GM12873 (cell line): ENCODE measurements at regions not wholly inside any gene's neighbourhood (a gene's known extent, or its start where the extent isn't known, plus 50 kb on each side); places are given as distances from the start of the nearest gene placed in this dataset.

Source experiments
- TF ChIP-seq, protein P1 (sequence below): IDR thresholded peaks from 2 replicates; pipeline ENCODE4 v1.5.1; 2012; ENCODE audit warnings: low read depth, mild to moderate bottlenecking, moderate library complexity, low read length, control low read depth; ENCODE audit not compliant: insufficient read depth; ENCODE audit errors: missing control alignments

DNA sequence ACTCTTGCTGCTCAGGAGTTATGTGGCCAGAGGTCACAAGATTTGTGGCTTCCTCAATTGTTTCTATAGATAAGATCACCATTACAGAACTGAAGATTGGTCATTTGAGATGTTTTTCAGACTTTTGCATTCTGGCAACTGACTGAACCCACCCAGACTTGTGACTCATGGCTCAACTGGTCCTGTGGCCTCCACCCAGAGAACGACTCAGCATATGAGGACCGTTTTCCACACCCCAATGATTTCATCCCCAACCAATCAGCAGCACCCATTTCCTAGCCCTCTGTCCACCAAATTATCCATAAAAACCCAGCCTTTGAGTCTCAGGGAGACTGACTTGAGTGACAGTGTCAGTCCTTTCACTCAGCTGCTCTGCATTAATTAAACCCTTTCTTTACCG lies 143.2 kb upstream of the ASIC2 start:
- TF ChIP-seq, protein P1, sequence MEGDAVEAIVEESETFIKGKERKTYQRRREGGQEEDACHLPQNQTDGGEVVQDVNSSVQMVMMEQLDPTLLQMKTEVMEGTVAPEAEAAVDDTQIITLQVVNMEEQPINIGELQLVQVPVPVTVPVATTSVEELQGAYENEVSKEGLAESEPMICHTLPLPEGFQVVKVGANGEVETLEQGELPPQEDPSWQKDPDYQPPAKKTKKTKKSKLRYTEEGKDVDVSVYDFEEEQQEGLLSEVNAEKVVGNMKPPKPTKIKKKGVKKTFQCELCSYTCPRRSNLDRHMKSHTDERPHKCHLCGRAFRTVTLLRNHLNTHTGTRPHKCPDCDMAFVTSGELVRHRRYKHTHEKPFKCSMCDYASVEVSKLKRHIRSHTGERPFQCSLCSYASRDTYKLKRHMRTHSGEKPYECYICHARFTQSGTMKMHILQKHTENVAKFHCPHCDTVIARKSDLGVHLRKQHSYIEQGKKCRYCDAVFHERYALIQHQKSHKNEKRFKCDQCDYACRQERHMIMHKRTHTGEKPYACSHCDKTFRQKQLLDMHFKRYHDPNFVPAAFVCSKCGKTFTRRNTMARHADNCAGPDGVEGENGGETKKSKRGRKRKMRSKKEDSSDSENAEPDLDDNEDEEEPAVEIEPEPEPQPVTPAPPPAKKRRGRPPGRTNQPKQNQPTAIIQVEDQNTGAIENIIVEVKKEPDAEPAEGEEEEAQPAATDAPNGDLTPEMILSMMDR, result no peak

DNA sequence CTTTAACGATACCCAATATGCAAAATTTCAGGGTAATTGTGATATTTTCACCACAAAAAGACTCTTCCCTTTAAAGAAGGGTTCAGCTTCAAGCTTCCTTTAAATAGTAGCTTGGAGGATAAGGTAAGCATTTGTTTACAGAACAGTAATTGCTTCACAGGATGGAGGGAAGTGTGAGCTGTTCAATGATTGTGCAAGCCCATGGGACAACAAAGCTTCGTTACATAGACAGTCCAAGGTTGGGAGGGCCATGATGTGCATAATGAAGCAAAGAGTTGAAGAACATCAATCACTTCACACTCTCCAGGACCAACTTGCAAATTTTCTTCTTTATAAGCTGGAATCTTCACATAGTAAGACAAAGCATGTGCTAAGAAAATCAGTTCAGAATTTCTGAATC lies 145.0 kb upstream of the ASIC2 start:
- TF ChIP-seq, protein P1, result no peak

DNA sequence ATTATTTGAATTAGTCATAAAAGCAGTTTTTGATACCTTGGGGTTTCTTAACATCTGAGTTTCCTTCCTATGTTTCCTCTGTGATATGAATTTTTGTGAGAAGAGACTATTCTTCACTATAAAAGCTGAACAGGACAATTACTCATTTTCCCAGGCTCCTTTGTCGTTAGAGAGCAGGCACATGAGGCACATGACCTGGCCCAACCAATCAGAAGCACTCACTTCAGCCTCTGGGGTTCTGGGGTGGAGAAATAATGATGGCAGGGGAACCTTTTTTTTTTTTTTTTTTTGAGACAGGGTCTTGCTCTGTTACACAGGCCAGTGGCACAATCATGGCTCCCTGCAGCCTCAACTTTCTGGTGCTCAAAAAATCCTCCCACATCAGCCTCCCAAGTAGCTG lies 145.5 kb upstream of the ASIC2 start:
- TF ChIP-seq, protein P1, result no peak

DNA sequence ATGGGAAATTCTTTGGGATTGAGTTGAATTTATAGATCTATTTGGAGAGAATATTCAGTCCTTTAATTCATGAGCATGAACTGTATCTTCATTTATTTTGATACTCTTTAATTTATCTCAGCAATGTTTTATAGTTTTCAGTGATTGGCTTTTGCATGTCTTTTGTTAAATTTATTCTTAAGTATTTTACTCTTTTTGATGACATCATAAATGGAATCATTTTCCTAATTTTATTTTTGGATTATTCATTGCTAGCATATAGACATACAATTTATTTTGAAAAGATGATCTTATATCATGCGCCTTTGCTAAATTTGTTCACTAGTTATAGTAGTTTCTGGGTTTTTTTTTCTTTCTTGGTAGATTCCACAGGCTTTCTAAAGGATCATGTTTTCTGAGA lies 149.2 kb upstream of the ASIC2 start:
- TF ChIP-seq, protein P1, result no peak

DNA sequence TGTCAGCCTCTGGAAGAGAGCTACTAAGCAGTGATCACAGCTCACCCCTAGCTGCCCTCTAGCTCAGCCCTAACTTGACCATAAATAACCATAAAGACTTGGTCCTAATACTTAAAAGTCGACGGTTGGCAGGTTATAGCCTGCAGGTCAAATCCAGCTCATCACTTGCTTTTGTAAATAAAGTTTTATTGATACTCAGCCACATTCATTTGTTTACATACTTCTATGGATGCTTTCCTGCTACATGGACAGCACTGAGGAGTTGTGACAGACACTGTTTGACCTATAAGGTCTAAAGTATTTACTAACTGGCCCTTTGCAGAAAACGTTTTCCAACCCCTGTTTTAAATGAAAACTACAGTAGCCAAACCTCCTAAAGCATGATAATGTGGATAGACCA lies 151.6 kb upstream of the ASIC2 start:
- TF ChIP-seq, protein P1, result no peak

DNA sequence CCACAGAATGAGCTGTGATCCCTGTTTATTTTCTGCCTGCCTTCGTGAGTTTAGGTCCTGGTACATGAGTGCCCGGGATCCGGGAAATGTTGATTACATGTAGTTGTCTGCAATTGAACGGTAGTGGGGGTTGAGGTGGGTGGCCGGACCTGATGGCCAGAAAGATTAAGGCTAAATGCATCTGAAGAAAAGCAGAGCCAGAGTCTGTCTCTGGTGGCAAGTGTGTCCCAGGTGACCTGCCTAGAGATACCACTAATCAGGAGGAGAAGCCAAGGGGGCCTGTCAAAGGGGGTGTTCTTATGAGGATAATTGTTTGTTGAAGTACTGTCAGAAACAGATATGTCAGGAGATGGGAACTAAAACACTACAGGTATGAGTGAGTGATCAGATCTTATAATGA lies 154.0 kb upstream of the ASIC2 start:
- TF ChIP-seq, protein P1, result no peak

DNA sequence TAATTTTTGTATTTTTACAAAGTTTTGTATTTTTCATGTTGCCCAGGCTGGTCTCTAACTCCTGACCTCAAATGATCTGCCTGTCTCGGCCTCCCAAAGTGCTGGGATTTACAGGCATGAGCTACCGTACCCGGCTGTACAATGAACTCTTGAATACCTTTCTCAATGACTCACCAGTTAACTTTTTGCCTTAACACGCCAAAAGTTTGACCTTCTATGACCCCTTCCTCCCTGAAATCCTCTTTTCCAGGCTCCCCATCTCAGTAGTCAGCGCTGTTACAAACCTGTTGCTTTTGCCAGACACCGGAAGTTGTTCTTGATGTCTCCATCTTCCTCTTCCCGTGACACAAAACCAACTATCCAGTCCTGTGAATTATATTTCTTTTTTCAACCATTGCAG lies 158.1 kb upstream of the ASIC2 start:
- TF ChIP-seq, protein P1, result no peak
